Liver (tissue), 3 donors: ENCODE measurements at regions not wholly inside any gene's neighbourhood (a gene's known extent, or its start where the extent isn't known, plus 50 kb on each side); places are given as distances from the start of the nearest gene placed in this dataset.

Experiments
- JUND ChIP-seq, 2 donors: IDR thresholded peaks; 2 replicates each; pipeline ENCODE4 v1.6.1; 2016; ENCODE audit warnings: antibody characterized with exemption in 2 of 2
- NR2F2 ChIP-seq: IDR thresholded peaks from 2 replicates; pipeline ENCODE4 v1.6.1; 2016; ENCODE audit warnings: antibody characterized with exemption
- RAD21 ChIP-seq, 2 donors: IDR thresholded peaks; 2 replicates each; pipeline ENCODE4 v1.6.1; 2016; ENCODE audit warnings: antibody characterized with exemption in 2 of 2, mild to moderate bottlenecking in 2 of 2
- TAF1 ChIP-seq: conservative IDR thresholded peaks from 2 replicates; pipeline ENCODE4 v1.6.1; 2016; ENCODE audit warnings: antibody characterized with exemption, mild to moderate bottlenecking
- TF ChIP-seq, protein P1 (sequence below): fragments of 150-350 bp; IDR thresholded peaks from 2 replicates; pipeline ENCODE4 v1.5.1; 2017; ENCODE audit warnings: improper control_type of control experiment, low read depth, low read length; ENCODE audit not compliant: missing input control
- TF ChIP-seq, protein P2 (sequence below): IDR thresholded peaks from 2 replicates; pipeline ENCODE4 v1.6.1; 2016; ENCODE audit warnings: antibody characterized with exemption
- TF ChIP-seq, protein P3 (sequence below): IDR thresholded peaks from 2 replicates; pipeline ENCODE4 v1.6.1; 2016; ENCODE audit warnings: antibody characterized with exemption, mild to moderate bottlenecking
- TF ChIP-seq, protein P4 (sequence below): IDR thresholded peaks from 2 replicates; pipeline ENCODE4 v1.6.1; 2016; ENCODE audit warnings: antibody characterized with exemption
- TF ChIP-seq, protein P5 (sequence below): IDR thresholded peaks from 2 replicates; pipeline ENCODE4 v1.6.1; 2016; ENCODE audit warnings: antibody characterized with exemption
- donor health status: healthy.
- donor health status: healthy.

DNA sequence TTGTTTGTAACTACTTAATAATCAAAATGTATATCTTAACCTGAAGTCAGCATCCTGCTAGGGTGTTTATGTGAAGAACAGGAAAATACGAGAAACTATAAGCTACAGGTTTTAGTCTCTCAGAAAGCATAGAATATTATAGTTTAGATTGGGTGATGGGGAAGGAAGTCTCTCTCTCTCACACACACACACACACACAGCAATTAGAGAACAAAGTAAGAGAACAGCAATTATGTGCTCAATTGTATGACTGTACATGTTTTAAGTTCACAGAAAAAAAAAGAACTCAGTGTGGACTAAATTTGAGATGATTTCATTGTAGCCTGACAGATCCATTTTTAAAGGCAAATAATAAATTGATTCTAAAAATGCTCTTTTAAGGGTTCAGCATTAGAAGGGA lies 94.3 kb upstream of the ZNF516 start:
- TF ChIP-seq, protein P1, sequence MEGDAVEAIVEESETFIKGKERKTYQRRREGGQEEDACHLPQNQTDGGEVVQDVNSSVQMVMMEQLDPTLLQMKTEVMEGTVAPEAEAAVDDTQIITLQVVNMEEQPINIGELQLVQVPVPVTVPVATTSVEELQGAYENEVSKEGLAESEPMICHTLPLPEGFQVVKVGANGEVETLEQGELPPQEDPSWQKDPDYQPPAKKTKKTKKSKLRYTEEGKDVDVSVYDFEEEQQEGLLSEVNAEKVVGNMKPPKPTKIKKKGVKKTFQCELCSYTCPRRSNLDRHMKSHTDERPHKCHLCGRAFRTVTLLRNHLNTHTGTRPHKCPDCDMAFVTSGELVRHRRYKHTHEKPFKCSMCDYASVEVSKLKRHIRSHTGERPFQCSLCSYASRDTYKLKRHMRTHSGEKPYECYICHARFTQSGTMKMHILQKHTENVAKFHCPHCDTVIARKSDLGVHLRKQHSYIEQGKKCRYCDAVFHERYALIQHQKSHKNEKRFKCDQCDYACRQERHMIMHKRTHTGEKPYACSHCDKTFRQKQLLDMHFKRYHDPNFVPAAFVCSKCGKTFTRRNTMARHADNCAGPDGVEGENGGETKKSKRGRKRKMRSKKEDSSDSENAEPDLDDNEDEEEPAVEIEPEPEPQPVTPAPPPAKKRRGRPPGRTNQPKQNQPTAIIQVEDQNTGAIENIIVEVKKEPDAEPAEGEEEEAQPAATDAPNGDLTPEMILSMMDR, result no peak
- TF ChIP-seq, protein P2, sequence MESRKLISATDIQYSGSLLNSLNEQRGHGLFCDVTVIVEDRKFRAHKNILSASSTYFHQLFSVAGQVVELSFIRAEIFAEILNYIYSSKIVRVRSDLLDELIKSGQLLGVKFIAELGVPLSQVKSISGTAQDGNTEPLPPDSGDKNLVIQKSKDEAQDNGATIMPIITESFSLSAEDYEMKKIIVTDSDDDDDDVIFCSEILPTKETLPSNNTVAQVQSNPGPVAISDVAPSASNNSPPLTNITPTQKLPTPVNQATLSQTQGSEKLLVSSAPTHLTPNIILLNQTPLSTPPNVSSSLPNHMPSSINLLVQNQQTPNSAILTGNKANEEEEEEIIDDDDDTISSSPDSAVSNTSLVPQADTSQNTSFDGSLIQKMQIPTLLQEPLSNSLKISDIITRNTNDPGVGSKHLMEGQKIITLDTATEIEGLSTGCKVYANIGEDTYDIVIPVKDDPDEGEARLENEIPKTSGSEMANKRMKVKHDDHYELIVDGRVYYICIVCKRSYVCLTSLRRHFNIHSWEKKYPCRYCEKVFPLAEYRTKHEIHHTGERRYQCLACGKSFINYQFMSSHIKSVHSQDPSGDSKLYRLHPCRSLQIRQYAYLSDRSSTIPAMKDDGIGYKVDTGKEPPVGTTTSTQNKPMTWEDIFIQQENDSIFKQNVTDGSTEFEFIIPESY, result no peak
- no peak for TF ChIP-seq TAF1
- TF ChIP-seq RAD21 (IDR thresholded peaks at IDR 0.05), result no peak
- TF ChIP-seq JUND (IDR thresholded peaks at IDR 0.05), result no peak
- TF ChIP-seq, protein P3, sequence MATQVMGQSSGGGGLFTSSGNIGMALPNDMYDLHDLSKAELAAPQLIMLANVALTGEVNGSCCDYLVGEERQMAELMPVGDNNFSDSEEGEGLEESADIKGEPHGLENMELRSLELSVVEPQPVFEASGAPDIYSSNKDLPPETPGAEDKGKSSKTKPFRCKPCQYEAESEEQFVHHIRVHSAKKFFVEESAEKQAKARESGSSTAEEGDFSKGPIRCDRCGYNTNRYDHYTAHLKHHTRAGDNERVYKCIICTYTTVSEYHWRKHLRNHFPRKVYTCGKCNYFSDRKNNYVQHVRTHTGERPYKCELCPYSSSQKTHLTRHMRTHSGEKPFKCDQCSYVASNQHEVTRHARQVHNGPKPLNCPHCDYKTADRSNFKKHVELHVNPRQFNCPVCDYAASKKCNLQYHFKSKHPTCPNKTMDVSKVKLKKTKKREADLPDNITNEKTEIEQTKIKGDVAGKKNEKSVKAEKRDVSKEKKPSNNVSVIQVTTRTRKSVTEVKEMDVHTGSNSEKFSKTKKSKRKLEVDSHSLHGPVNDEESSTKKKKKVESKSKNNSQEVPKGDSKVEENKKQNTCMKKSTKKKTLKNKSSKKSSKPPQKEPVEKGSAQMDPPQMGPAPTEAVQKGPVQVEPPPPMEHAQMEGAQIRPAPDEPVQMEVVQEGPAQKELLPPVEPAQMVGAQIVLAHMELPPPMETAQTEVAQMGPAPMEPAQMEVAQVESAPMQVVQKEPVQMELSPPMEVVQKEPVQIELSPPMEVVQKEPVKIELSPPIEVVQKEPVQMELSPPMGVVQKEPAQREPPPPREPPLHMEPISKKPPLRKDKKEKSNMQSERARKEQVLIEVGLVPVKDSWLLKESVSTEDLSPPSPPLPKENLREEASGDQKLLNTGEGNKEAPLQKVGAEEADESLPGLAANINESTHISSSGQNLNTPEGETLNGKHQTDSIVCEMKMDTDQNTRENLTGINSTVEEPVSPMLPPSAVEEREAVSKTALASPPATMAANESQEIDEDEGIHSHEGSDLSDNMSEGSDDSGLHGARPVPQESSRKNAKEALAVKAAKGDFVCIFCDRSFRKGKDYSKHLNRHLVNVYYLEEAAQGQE, result no peak
- TF ChIP-seq, protein P4, sequence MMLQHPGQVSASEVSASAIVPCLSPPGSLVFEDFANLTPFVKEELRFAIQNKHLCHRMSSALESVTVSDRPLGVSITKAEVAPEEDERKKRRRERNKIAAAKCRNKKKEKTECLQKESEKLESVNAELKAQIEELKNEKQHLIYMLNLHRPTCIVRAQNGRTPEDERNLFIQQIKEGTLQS, result no peak
- TF ChIP-seq, protein P5, sequence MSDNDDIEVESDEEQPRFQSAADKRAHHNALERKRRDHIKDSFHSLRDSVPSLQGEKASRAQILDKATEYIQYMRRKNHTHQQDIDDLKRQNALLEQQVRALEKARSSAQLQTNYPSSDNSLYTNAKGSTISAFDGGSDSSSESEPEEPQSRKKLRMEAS, result no peak
- no peak for TF ChIP-seq NR2F2
